Uterus (tissue), 3 donors: ENCODE measurements at regions not wholly inside any gene's neighbourhood (a gene's known extent, or its start where the extent isn't known, plus 50 kb on each side); places are given as distances from the start of the nearest gene placed in this dataset.

ENCODE experiments used
- DNase-seq, 2 donors: peaks; one replicate each; pipeline ENCODE4 v3.0.0-alpha.2; 2019 to 2020
- H3K27ac ChIP-seq, 2 donors: fragments of 200-600 bp; sonication (generic); 1 replicate in 1 of 2; 2 replicates in 1 of 2; pipeline ENCODE4 v1.5.1; 2016 to 2018
- H3K27me3 ChIP-seq, 2 donors: fragments of 200-600 bp; sonication (generic); one replicate each; pipeline ENCODE4 v1.5.1; 2018 to 2019; ENCODE audit warnings: control low read depth in 1 of 2
- H3K36me3 ChIP-seq, 2 donors: fragments of 200-600 bp; sonication (generic); one replicate each; pipeline ENCODE4 v1.5.1; 2019; ENCODE audit warnings: control low read depth in 1 of 2
- H3K4me1 ChIP-seq, 2 donors: fragments of 200-600 bp; sonication (generic); one replicate each; pipeline ENCODE4 v1.5.1; 2018 to 2019; ENCODE audit warnings: control low read depth in 1 of 2
- H3K4me3 ChIP-seq, 2 donors: fragments of 200-600 bp; sonication (generic); 1 replicate in 1 of 2; 2 replicates in 1 of 2; pipeline ENCODE4 v1.5.1; 2018 to 2019; ENCODE audit warnings: mild to moderate bottlenecking in 1 of 2
- H3K9me3 ChIP-seq, 2 donors: fragments of 200-600 bp; sonication (generic); one replicate each; pipeline ENCODE4 v1.5.1; 2019; ENCODE audit warnings: control low read depth in 1 of 2
- POLR2A ChIP-seq, 2 donors: fragments of 450-650 bp; IDR thresholded peaks; one replicate each; pipeline ENCODE4 v1.6.1; 2016; ENCODE audit warnings: antibody characterized with exemption in 2 of 2, mild to moderate bottlenecking in 1 of 2, moderate library complexity in 1 of 2
- intact Hi-C: fragments of 100-400 bp; cut with DNase I; formaldehyde crosslinking; loops from one replicate; pipeline ENCODE4 v1.15.1; 2023; ENCODE audit warnings: low total_unique reads
- TF ChIP-seq, protein P1 (sequence below), 4 experiments: fragments of 200-600 bp in 2 of 4; fragments of 450-650 bp in 2 of 4; sonication (generic) in 2 of 4; IDR thresholded peaks; one replicate each; pipeline ENCODE4 v1.5.1; 2016 to 2019; ENCODE audit warnings: antibody characterized with exemption in 4 of 4, mild to moderate bottlenecking in 2 of 4, moderate library complexity in 1 of 4
- donor health status: DM: yes; HTN: yes; CAD: no.

DNA sequence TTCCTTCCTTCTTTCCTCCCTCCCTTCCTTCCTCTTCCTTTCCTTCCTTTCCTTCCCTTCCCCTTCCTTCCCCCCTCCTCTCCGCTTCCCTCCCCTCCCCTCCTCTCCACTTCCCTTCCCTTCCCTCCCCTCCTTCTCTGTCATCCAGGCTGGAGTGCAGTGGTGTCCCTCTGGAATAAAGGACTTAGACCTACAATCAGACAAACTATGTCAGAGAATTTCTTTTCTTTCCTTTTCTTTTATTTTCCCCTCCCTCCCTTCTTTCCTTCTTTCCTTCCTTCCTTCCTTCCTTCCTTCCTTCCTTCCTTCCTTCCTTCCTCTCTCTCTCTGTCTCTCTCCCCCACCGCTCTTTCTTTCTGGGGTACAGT is 242.2 kb downstream of the GATA3 start:
- no peak for DNase-seq
- Histone ChIP-seq H3K4me3 (no peak overlapping the region), H3K4me1 (no peaks in the 10 kb centered on the region), H3K27ac (no peak overlapping the region), H3K36me3 (no peaks in the 10 kb centered on the region), H3K27me3 (no peaks in the 10 kb centered on the region), H3K9me3 (no peaks in the 10 kb centered on the region)
- intact Hi-C loops = no loop called here
- TF ChIP-seq, protein P1, sequence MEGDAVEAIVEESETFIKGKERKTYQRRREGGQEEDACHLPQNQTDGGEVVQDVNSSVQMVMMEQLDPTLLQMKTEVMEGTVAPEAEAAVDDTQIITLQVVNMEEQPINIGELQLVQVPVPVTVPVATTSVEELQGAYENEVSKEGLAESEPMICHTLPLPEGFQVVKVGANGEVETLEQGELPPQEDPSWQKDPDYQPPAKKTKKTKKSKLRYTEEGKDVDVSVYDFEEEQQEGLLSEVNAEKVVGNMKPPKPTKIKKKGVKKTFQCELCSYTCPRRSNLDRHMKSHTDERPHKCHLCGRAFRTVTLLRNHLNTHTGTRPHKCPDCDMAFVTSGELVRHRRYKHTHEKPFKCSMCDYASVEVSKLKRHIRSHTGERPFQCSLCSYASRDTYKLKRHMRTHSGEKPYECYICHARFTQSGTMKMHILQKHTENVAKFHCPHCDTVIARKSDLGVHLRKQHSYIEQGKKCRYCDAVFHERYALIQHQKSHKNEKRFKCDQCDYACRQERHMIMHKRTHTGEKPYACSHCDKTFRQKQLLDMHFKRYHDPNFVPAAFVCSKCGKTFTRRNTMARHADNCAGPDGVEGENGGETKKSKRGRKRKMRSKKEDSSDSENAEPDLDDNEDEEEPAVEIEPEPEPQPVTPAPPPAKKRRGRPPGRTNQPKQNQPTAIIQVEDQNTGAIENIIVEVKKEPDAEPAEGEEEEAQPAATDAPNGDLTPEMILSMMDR (IDR thresholded peaks at IDR 0.05) = no peak
- TF ChIP-seq POLR2A (IDR thresholded peaks at IDR 0.05) = no peak

GRCh38 chr10:8297107-8297506 is 242.6 kb downstream of the GATA3 start:
- Histone ChIP-seq H3K4me3 (no peak overlapping the region), H3K4me1 (no peaks in the 10 kb centered on the region), H3K9me3 (no peaks in the 10 kb centered on the region), H3K27ac (no peak overlapping the region), H3K27me3 (no peaks in the 10 kb centered on the region), H3K36me3 (no peaks in the 10 kb centered on the region)
- TF ChIP-seq, protein P1 (IDR thresholded peaks at IDR 0.05) = no peak
- no peak for TF ChIP-seq POLR2A (IDR thresholded peaks at IDR 0.05)
- no peak for DNase-seq
- intact Hi-C loops = no loop called here

- no peak for DNase-seq
- no peaks in the 10 kb centered on the region for H3K36me3 ChIP-seq
- no peaks in the 10 kb centered on the region for H3K27me3 ChIP-seq
- H3K9me3 ChIP-seq = no peaks in the 10 kb centered on the region
- no peaks in the 10 kb centered on the region for H3K4me1 ChIP-seq
- no peak overlapping the region for H3K27ac ChIP-seq
- intact Hi-C loops = no loop called here
- TF ChIP-seq, protein P1 (IDR thresholded peaks at IDR 0.05) = no peak
- no peak for TF ChIP-seq POLR2A (IDR thresholded peaks at IDR 0.05)
- no peak overlapping the region for H3K4me3 ChIP-seq
These were observed 243.5 kb downstream of the GATA3 start for GRCh38 chr10:8297959-8298358.

- intact Hi-C loops = no loop called here
- DNase-seq = no peak
- no peak overlapping the region for H3K27ac ChIP-seq
- H3K27me3 ChIP-seq = no peaks in the 10 kb centered on the region
- TF ChIP-seq, protein P1 (IDR thresholded peaks at IDR 0.05) = no peak
- TF ChIP-seq POLR2A (IDR thresholded peaks at IDR 0.05) = no peak
- H3K4me1 ChIP-seq = no peaks in the 10 kb centered on the region
- no peaks in the 10 kb centered on the region for H3K36me3 ChIP-seq
- no peak overlapping the region for H3K4me3 ChIP-seq
- no peaks in the 10 kb centered on the region for H3K9me3 ChIP-seq
These were observed 244.5 kb downstream of the GATA3 start for GRCh38 chr10:8298896-8299570.

DNA sequence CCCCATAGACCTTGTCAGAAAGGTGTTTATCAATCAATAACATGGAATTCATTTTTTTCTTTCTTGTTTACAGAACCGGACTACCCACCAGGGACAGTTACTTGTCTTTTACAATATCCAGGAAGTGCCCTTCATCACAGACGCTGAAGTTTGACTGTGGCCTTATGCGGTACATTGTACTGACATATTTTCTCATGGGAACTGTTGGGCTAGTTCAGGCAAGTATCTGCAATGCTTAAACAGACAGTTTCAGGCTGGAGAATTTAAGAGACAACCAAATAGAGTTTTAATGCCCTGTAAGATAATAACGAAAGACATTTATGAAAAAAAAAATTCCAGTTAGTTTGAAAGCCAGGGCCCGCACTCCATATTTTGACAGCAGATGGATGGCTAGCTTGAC is 246.4 kb downstream of the GATA3 start:
- Histone ChIP-seq H3K4me1 (no peaks in the 10 kb centered on the region), H3K36me3 (no peaks in the 10 kb centered on the region)
- intact Hi-C loops = no loop called here

More for the DNA sequence above, 246.4 kb downstream of the GATA3 start:
- Histone ChIP-seq H3K27me3 (no peaks in the 10 kb centered on the region), H3K9me3 (no peaks in the 10 kb centered on the region), H3K27ac (no peak overlapping the region), H3K4me3 (no peak overlapping the region)
- no peak for DNase-seq
- TF ChIP-seq POLR2A (IDR thresholded peaks at IDR 0.05) = no peak
- TF ChIP-seq, protein P1 (IDR thresholded peaks at IDR 0.05) = no peak
